ENCODE measurements at regions not wholly inside any gene's neighbourhood (a gene's known extent, or its start where the extent isn't known, plus 50 kb on each side); places are given as distances from the start of the nearest gene placed in this dataset.

GRCh38 chr5:105462377-105462776 lies 1899.8 kb upstream of the NUDT12 start:
- DNase-seq (ENCODE audit: low spot score in 2 of 2), result no peak
- FAIRE-seq, result no peak

GRCh38 chr5:105460721-105461120 lies 1898.1 kb upstream of the NUDT12 start:
- DNase-seq (ENCODE audit: low spot score in 2 of 2) (no peak), FAIRE-seq (no peak)

DNA sequence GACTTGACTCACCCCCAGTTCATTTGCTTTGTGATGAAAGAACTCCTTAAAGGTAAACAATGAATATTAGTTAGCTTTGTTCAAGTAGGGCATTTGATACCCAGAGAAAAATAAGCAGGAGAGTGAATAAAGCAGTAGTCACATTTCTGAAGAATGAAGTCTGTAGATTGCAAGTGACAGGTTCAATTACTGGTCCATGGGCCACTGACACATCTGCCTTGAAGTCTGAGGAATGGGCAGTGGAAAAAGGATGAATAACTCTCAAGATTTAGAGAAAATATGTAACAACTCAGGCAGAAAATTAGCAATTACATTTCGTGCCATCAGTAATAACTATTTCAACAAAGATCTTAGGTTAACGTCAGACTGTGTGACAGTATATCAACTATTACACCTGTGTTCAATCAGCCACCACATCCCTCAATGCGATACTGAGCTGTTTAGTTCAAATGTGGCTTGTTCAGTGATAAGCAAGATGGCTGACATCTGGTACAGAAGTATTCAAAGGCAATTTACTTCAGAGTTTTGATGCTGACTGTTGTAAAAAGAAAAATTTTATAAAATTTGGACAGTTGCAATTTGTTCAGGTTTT lies 1890.7 kb upstream of the NUDT12 start:
- no peak for DNase-seq (ENCODE audit: low spot score in 2 of 2)
- no peak for FAIRE-seq

GRCh38 chr5:105448271-105448670 lies 1885.7 kb upstream of the NUDT12 start:
- no peak for DNase-seq (ENCODE audit: low spot score in 2 of 2)
- no peak for FAIRE-seq

DNA sequence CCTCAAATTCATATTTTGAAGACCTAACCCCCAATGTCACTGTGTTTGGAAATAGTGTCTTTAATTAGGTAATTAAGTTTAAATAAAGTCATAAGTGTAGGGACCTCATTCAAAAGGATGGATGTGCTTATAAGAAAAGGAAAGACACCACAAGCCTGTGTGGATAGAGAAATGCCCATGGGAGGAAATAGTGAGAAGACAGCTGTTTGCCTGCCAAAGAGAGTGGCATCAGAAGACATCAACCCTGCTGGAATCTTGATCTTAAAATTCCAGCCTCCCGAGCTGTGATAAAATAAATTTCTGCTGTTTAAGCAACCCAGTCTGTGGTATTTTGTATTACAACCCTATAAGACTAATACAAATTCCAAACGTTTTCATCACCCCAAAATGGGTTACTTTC lies 1867.9 kb upstream of the NUDT12 start:
- FAIRE-seq, result no peak
- no peak for DNase-seq (ENCODE audit: low spot score in 2 of 2)

DNA sequence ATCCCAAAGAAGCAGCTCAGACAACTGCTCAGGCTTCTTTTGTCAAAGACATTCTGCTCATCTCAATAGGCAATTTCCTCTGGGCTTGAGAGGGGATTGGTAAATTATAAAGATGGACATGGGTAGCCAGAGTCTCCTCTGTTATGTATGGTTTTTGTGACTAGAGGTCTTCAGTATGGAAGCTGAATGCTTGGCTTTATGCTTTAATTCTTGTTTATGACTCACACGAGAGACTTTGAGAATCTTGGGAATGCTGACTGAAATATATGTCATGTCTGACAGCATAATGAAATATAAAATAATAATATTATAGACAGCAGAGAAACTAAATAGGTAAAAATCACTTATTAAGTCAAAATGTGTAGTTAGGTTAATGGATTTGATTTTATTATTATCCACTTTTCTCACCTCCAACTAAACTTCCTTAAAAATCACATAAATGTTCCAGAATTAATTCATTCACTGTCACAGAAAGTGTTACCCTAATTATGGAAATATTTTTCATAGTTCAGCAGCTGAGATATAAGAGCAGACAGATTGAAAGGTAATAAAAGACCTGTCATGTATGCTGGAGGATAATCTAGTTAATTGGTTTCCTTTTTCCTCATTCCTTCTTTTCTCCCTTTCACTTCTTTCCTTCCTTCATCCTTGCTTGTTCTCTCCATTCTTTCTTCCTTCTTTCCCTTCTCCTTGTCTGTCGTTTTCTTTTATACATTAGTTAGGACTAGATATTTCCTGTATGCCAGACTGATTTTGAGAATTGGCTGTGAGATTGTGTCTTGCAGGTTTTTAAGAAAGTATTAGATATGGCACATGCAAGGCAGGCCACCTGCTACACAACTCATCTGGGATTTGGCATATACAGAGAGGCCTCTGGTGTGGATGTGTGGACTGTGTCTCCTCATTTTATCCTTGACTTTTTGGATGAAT lies 1866.1 kb upstream of the NUDT12 start:
- DNase-seq (ENCODE audit: low spot score in 2 of 2) (no peak), FAIRE-seq (no peak)

GRCh38 chr5:105414067-105414466 lies 1851.5 kb upstream of the NUDT12 start:
- DNase-seq (ENCODE audit: low spot score in 2 of 2) (no peak), FAIRE-seq (no peak)

GRCh38 chr5:105413406-105413990 lies 1850.9 kb upstream of the NUDT12 start:
- no peak for FAIRE-seq
- DNase-seq (ENCODE audit: low spot score in 2 of 2), result no peak

DNA sequence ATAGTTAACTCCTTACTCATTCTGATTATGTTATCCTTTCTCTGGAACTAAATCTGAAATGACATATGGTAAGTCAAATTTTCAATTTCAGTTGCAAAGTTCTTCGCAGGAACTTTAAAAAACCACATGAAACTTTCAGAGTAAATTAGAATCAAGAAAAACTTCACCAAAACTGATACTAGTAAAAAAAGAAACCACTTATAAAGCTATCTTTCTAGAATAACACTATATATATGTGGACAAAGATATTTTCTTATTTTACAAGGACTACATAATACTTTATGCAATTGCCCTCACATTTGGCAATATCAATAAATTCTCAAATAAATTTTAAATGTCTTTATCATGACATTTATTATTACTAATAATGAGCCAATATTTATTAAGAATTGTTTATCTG lies 1847.1 kb upstream of the NUDT12 start:
- no peak for DNase-seq (ENCODE audit: low spot score in 2 of 2)
- no peak for FAIRE-seq

- FAIRE-seq, result no peak
These were observed 1844.6 kb upstream of the NUDT12 start for GRCh38 chr5:105407200-105407599.

DNA sequence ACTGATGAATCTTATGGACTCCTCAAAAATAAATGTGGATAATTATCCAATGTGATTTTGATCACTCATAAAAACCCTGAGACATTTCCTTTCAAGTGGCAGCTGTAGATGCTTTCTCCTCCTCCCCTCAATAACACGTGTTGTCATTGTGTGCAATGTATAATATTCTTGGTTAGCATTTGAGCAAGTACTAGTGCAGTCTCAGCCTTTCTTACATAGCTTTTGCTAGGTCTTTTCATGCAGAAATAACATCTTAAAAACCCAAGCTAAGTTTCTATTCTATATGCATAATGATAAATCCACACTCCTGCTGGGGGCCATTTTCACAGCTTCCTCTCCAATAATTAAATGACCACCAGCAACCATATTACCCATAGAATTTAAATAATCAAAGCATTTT lies 1835.2 kb upstream of the NUDT12 start:
- FAIRE-seq (no peak), DNase-seq (ENCODE audit: low spot score in 2 of 2) (no peak)

More at GRCh38 chr5:105407200-105407599, 1844.6 kb upstream of the NUDT12 start:
- no peak for DNase-seq (ENCODE audit: low spot score in 2 of 2)

DNA sequence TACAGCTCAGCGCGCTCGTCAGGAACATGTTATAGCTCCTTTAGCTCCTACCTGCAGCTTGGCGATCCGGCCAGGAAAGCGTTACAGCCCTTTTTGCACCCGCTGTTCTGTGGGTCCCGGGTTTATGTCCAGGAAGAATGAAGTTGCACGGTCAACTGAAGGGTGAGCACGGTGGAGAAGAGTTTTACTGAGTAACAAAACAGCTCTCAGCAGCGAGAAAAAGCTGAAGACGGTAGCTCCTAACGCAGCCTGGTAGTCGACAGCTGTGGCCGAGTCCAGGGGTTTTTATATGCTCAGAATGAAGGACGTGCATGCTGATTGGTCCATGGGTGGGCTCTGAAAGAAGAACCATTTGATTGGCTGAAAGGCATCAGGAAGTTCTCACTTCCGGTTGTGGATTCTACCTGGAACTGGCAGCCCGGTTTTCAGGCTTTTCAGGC lies 1830.1 kb upstream of the NUDT12 start:
- no peak for FAIRE-seq

DNA sequence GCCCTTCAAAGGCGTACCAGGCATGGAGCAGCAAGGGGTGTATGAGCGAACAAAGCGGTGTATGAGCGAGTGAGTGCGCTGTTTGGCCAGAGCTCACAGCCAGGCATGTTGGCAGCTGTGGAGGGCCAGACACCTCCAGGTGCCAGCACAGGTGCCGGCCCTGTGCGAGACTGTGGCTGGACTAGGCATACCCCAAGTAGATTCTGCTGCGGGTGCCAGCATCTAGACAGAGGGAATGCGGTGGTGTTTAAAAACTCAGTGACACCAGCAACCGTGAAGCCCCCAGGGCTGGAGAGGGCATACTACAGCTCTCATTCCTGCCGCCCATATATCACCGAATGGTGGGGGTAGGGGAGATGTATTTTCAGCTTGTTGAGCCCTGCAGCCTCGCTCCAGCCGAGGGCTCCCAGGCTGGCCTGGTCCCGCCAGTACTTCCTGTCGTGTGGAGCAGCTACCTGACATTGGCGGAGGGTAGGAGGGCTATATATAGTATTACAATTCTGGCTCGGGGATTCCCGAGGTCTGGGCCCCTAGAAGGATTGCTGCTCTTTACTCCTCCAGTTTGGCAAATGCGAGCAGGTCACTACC lies 1829.6 kb upstream of the NUDT12 start:
- DNase-seq (ENCODE audit: low spot score in 2 of 2) (no peak), FAIRE-seq (no peak)

More for the DNA sequence above, 1830.1 kb upstream of the NUDT12 start:
- no peak for DNase-seq (ENCODE audit: low spot score in 2 of 2)

- FAIRE-seq (no peak), DNase-seq (ENCODE audit: low spot score in 2 of 2) (no peak)
These were observed 1817.5 kb upstream of the NUDT12 start for GRCh38 chr5:105380126-105380525.

DNA sequence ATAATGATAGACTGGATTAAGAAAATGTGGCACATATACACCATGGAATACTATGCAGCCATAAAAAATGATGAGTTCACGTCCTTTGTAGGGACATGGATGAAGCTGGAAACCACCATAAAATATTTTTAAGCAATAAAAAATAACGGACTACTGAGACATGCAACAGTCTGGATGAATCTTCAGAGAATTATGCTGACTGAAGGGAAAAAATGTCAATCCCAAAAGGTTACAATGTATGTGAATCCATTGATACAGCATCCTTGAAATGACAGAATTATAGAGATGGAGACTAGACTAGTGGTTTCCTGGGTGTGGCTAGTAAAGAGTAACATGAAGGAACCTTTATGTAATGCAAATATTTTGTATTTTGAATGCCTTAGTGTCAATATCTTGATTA lies 1808.6 kb upstream of the NUDT12 start:
- no peak for FAIRE-seq
- no peak for DNase-seq (ENCODE audit: low spot score in 2 of 2)

GRCh38 chr5:105350486-105351140 lies 1788.0 kb upstream of the NUDT12 start:
- FAIRE-seq (no peak), DNase-seq (ENCODE audit: low spot score in 2 of 2) (no peak)

- no peak for FAIRE-seq
These were observed 1769.0 kb upstream of the NUDT12 start for GRCh38 chr5:105331558-105331957.

DNA sequence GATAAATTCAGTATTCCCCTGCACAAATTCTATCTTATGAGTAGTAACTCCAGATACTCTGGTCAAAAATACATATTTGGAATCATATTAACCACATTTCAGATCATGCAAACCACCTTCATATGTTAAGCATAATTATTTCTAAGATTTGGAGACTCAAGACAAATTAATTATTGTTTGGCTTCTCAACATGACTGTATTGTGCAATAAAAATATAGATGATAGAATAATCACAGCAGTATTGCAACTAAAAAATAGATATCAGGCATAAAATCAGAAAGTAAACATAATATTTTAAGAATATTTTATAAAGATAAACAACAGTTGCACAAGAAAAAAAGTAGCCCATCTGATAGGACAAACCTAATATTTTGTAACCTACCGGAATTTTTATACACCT lies 1767.6 kb upstream of the NUDT12 start:
- DNase-seq (ENCODE audit: low spot score in 2 of 2) (no peak), FAIRE-seq (peak; percentile 6)

More at GRCh38 chr5:105331558-105331957, 1769.0 kb upstream of the NUDT12 start:
- DNase-seq (ENCODE audit: low spot score in 2 of 2), result no peak

GRCh38 chr5:105304859-105305258 lies 1742.3 kb upstream of the NUDT12 start:
- no peak for DNase-seq (ENCODE audit: low spot score in 2 of 2)
- FAIRE-seq, result no peak

DNA sequence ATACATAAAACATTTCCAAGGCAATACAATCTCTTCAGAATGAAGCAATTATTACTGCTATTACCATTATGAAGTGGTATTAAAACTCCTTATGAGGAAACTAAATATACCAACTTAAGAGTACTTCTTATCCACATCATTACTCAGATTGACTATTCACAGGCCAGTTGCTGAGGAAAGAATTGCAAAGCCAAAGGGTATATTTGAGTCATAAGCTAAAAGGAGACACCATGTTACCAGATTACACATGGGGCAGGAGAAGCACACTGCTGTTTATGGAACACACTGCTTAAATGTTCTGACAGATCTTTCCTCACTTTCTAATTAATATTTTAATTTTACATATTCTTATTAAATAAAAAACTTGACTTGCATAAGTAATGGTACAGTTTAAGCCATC lies 1726.4 kb upstream of the NUDT12 start:
- FAIRE-seq (no peak), DNase-seq (ENCODE audit: low spot score in 2 of 2) (no peak)

GRCh38 chr5:105283134-105283533 lies 1720.5 kb upstream of the NUDT12 start:
- FAIRE-seq, result no peak

More at GRCh38 chr5:105283134-105283533, 1720.5 kb upstream of the NUDT12 start:
- DNase-seq (ENCODE audit: low spot score in 2 of 2), result no peak
